NCI-H2227 (cell line): ENCODE measurements at regions not wholly inside any gene's neighbourhood (a gene's known extent, or its start where the extent isn't known, plus 50 kb on each side); places are given as distances from the start of the nearest gene placed in this dataset.
"Not testable (repeated sequence)": the region's sequence is repeated elsewhere in the genome, so short reads cannot be mapped to it uniquely, and the experiment has no call there.

Experiments
- DNase-seq: peaks from one replicate; lab custom pipeline; 2025; ENCODE audit not compliant: unreplicated experiment; lab: John Stamatoyannopoulos, UW

- DNase-seq, result no peak
These were observed 608.4 kb downstream of the TLE1 start for GRCh38 chr9:81080900-81081299.

- no peak for DNase-seq
These were observed 609.2 kb downstream of the TLE1 start for GRCh38 chr9:81080185-81080584.

- no peak for DNase-seq
These were observed 610.3 kb downstream of the TLE1 start for GRCh38 chr9:81079055-81079454.

- DNase-seq, result no peak
These were observed 610.8 kb downstream of the TLE1 start for GRCh38 chr9:81078555-81078954.

- DNase-seq, result no peak
These were observed 611.8 kb downstream of the TLE1 start for GRCh38 chr9:81077572-81077971.

- no peak for DNase-seq
These were observed 613.2 kb downstream of the TLE1 start for GRCh38 chr9:81076131-81076530.

- no peak for DNase-seq
These were observed 615.1 kb downstream of the TLE1 start for GRCh38 chr9:81074221-81074620.

GRCh38 chr9:81073821-81074220 lies 615.5 kb downstream of the TLE1 start:
- DNase-seq, result no peak

GRCh38 chr9:81072758-81073157 lies 616.6 kb downstream of the TLE1 start:
- DNase-seq, result no peak

- DNase-seq, result no peak
These were observed 618.2 kb downstream of the TLE1 start for GRCh38 chr9:81071108-81071507.

- DNase-seq, result no peak
These were observed 618.7 kb downstream of the TLE1 start for GRCh38 chr9:81070689-81071088.

- no peak for DNase-seq
These were observed 619.4 kb downstream of the TLE1 start for GRCh38 chr9:81069923-81070322.

- DNase-seq, result no peak
These were observed 620.1 kb downstream of the TLE1 start for GRCh38 chr9:81069038-81069795.

GRCh38 chr9:81062995-81063394 lies 626.4 kb downstream of the TLE1 start:
- not testable (repeated sequence) for DNase-seq

GRCh38 chr9:81058782-81059181 lies 630.6 kb downstream of the TLE1 start:
- DNase-seq, result no peak

GRCh38 chr9:81053298-81054025 lies 635.9 kb downstream of the TLE1 start:
- DNase-seq, result no peak

- DNase-seq, result no peak
These were observed 636.5 kb downstream of the TLE1 start for GRCh38 chr9:81052846-81053245.

- DNase-seq, result no peak
These were observed 642.1 kb downstream of the TLE1 start for GRCh38 chr9:81047280-81047679.

- no peak for DNase-seq
These were observed 643.7 kb downstream of the TLE1 start for GRCh38 chr9:81045658-81046057.

GRCh38 chr9:81037889-81038288 lies 651.5 kb downstream of the TLE1 start:
- DNase-seq, result no peak

- DNase-seq, result no peak
These were observed 653.7 kb downstream of the TLE1 start for GRCh38 chr9:81035601-81036000.

- no peak for DNase-seq
These were observed 654.2 kb downstream of the TLE1 start for GRCh38 chr9:81035171-81035570.

GRCh38 chr9:81032831-81033230 lies 656.5 kb downstream of the TLE1 start:
- no peak for DNase-seq
